Endometrial microvascular endothelial cells (primary cell): ENCODE measurements at regions not wholly inside any gene's neighbourhood (a gene's known extent, or its start where the extent isn't known, plus 50 kb on each side); places are given as distances from the start of the nearest gene placed in this dataset.

ENCODE experiments used
- in situ Hi-C: cut with HindIII; loops from 2 replicates; pipeline ENCODE4 v1.10.0; 2017; ENCODE audit warnings: low sequenced_read_pairs, low pct_unique_long_range_greater_than_20kb; ENCODE audit errors: inconsistent ontology term

- in situ Hi-C loops: loop anchor here (25.0 kb wide), 1 partner anchor 237 kb away; the partner anchor contains the start of gene TRIB2
Observed at GRCh38 chr2:12949406-12949805, 232.7 kb downstream of the TRIB2 start.

GRCh38 chr2:12950174-12950573 lies 233.4 kb downstream of the TRIB2 start:
- in situ Hi-C loops: no loop called here

DNA sequence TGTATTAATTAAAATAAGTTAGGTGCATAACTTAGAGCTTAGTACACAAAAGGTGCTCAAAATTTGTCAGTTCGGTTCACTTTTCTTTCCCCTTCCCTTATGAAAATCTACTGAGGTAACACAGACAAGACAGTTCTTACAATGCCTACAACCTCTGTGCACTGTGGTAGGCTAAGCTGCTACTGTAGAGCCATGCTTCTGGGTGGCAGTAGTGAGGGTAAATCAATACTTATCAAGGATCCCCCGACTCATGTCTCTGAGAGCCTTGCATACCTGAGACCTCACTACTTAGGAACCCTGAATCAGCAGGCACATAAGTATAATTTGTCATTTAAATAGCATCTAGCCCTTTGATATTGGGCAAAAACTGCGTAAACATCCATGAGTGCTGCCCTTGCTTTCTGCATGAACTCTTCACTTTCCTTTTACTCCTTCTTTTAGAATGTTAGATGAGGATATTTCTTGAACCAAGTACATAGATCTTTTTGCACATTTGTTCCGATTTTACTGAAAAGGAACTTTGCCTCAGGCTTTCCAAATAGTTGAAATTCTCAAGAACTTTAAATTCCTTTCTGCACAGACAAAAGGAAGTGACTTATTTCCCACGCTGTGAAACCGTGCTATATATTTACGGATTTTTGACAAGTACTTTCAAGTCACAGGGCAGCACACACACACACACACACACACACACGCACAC lies 234.4 kb downstream of the TRIB2 start:
- in situ Hi-C loops: no loop called here

GRCh38 chr2:12951657-12951973 lies 234.9 kb downstream of the TRIB2 start:
- in situ Hi-C loops: no loop called here

- in situ Hi-C loops: no loop called here
Observed at GRCh38 chr2:12953596-12953995, 236.9 kb downstream of the TRIB2 start.

DNA sequence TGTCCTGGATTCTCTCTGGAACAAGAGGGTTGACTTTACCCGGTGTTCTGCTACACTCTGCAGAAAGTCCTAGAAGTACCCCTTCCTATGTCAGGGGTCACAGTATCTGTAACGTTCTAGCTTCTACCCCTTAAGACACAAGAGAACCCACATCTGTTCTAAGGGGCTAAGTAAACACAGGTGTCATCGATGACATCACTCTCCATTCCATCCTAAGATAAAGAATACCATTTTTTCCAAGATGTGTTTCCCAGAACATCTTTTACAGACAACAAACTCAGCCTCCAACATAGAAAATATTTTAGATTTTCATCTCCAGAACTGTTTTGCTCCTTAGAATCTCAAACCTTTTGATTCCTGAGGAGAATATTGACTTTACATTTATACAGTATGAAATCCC lies 239.1 kb downstream of the TRIB2 start:
- in situ Hi-C loops: no loop called here

DNA sequence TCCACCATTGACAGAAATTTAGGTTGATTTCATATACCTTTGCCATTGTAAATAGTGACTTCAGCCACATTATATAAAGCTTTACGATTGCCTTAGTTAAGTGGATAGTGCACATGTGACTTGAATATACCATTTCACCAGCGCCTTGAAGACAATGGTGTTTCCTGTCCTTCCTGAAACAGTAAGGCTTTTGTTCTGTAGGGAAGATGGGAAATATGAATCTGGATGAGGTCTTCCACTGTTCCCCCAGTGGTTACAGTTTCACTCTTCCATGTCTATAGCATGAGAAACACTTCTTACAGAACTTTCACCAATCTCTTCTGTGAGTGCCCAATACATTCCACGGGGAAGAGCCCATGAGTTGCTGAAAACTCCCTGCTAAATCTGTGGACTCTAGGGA lies 240.5 kb downstream of the TRIB2 start:
- in situ Hi-C loops: no loop called here

DNA sequence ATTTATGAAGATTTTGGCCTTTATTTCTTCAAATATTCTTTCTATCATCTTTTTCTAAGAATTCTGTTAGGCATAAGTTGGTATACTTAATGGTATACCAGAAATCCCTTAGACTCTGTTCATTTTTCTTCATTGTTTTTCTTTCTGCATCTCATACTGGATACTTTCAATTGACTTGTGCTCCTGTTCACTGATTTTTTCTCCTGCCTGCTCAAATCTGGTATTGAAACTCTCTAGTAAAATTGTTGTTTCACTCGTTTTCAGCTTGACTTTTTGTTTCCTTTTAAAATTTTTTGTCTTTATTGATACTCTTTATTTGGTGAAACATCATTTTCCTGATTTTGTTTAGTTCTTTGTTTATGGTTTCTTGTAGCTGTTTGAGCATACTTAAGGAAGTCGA lies 243.2 kb downstream of the TRIB2 start:
- in situ Hi-C loops: no loop called here

- in situ Hi-C loops: no loop called here
Observed at GRCh38 chr2:12960671-12961070, 243.9 kb downstream of the TRIB2 start.

DNA sequence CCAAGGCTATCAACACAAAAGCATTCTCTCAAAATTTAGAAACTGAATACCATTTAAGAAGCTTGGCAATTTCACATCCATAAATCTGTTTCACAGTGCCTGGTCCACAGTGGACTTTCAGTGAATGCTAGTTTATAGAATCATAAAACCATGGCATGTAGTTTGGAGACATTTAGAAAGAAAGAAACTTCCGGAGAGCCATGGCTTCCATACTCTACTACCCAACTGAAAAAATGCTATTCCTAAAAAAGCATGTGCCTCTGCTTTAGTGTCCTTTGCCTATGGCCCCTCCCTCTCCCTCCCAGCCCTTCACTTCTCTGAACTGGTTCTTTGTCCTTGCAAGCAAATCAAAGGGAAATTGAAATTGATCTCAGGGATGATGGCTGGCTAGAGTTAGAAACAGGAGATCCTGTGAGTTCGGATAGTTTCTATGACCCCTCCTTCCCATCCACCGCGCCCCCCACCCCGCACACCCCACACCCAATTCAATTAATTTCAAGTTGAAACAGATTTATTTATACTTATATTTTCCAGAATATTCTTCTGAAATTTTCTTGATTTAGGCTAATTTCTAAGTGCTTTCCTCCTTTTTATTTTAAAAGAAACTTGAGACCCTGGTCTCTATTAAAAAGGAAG lies 248.3 kb downstream of the TRIB2 start:
- in situ Hi-C loops: no loop called here

DNA sequence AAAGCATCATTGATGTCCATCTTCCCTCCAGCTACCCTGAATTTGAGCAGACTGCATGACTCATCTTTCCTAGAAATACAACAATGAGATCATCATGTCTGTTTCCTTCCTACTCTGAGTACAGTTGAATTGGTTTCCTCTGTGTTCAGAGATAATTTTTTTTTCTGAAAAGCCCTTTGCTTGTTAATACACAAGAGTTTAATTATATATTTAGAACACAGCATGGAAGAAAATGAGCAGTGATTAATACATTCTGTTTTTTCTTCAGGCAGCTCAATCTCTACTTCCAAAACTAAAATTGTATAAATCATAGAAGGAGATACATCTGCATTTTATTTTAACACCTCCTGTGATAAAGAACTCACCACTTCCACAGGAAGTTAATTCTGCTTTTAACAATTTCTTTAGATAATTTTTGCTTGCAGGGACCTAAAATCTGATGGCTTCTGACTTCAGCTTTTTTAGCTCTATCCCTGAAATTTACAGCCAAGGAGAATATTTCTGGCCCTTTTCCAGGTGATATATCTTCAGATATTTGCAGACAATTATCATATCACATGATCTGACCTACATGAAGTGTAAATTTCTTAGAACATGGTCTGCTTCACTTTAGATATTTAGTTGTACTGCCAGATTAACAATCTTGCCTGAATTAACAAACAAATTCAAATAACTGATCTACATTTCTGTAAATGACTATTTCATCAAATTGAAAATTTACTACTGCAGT lies 249.0 kb downstream of the TRIB2 start:
- in situ Hi-C loops: no loop called here

DNA sequence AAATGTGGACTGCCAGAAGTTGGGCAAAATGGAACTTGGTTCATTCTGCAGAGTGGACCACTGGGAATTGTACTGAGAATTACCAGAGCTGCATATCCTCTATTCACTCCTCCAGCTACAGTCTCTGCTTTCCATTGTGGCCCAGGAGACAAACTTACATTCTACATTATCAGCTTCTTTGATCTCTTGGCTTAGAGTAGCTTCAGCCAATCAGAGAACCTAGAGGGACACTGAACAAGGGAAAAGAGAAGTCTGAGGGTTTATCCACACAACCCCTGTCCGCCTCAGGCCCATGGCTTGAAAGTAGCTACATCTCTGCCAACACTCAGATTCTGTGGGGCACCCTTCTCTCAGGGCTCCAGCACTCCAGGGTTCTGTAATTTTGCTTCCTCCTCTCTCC lies 251.1 kb downstream of the TRIB2 start:
- in situ Hi-C loops: no loop called here

DNA sequence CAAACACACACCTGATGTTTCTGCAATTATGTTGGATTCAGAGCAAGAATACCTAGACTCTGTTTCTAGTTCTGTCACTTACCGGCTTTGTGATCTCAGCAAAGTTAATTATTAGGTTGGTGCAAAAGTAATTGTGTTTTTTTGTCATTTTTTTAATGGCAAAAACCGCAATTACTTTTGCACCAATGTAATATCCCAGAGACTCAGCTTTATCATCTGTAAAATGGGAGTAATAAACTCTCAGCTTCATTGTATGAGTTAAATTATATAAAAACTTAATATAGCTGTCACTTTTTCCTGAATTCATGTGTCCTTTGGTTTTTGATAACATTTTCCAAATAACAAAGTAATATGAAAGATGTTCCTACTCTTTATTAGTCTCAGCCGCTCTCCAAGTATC lies 251.7 kb downstream of the TRIB2 start:
- in situ Hi-C loops: no loop called here

GRCh38 chr2:12970861-12971260 lies 254.1 kb downstream of the TRIB2 start:
- in situ Hi-C loops: no loop called here

GRCh38 chr2:12971581-12972365 lies 255.0 kb downstream of the TRIB2 start:
- in situ Hi-C loops: no loop called here

DNA sequence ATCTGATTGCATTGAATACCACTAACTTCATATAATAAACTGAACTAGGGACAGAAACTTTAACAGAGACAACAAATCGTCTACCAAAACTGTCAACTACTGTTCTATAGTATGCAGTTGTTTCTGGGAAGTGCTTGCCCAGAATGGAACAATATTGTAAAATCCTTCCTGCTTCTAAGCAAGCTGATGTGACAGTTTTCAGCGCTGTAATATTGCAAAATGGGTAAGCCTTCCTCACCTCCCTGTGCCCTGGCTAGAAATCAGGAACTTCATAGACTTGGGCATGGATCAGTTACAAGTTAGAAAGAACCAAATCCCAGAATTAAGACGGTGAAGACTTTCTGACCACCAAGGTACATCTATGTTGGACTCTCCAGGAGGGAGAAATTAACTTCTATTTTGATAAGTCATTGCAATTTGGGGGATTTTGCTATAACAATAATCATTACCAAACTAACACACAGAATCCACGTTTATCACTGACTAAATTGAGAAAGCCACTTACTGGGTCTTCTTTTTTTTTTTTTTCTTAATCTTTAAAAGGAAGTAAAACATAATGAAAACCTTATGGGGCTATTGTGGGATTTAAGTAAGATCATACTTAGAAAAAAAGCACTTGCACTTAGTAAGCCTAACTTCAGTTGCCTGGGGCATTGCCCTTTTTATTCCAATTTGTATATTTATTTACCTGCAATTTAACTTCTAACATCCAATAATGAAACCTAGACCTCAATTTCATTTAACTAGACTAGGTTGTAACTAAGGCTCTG lies 261.5 kb downstream of the TRIB2 start:
- in situ Hi-C loops: no loop called here

DNA sequence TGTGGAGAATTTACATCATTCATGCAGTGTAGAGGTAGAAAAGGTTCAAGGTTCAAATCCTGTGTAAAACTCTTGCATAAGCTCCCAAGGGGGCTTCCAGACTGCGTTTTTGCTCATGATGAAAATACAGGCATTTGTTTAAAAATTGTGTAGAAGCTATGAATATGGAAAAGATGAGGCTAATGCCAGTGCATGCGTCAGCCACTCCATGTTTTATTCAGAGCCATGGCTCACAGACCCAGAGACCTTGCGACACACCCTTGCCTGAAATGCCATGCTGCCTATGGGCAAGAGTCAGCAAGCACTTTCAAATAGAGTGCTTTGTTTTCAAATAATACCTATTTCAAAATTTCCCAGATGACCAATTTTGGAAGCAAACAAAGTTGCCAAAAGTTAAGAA lies 262.3 kb downstream of the TRIB2 start:
- in situ Hi-C loops: no loop called here

DNA sequence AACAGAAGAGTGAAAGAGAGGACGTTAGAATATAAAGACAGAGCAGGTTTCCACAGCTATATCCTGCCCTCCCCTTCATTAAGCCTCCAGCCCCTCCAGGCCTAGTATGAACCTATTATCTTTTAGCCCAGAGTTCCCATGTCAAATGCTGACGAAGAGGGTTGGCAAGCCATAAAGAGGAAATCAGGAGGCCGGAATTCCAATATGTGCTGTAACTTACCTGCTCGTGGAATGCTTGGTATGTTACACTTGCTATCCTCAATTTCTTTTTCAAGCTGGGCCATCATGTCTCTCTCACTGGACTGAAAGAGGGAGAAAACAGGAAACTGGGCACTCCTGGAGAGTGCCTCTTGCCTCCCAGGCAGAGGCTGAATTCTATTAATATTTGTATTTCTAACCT lies 264.1 kb downstream of the TRIB2 start:
- in situ Hi-C loops: no loop called here

DNA sequence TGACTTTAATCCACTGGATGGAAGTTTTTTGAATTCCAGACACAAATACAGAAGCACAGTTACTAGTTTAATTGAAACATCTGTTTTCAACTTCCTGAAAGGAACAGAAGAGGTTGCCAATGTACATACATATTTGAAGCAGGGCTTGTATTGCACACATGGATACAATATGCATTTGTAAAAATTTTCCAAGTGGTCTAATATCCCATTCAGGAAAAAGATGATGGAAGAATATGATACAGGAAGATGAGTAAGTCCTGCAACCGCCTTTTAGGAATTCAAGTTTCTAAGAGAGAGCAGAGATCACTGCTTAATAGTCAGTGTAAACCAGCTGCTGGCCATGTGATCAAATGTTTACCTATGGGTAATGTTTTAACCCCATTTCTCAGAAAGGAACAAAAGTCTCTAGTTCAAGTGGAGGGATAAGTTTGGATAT lies 265.4 kb downstream of the TRIB2 start:
- in situ Hi-C loops: no loop called here
